Heart left ventricle (tissue), 13 donors: ENCODE measurements at regions not wholly inside any gene's neighbourhood (a gene's known extent, or its start where the extent isn't known, plus 50 kb on each side); places are given as distances from the start of the nearest gene placed in this dataset.

Source experiments
- CTCF ChIP-seq, 12 donors: fragments of 200-600 bp; sonication (generic) in 4 of 12; IDR thresholded peaks; one replicate each; pipeline versions ENCODE4 v1.5.0 to v1.8.0; 2018 to 2022; ENCODE audit warnings: antibody characterized with exemption in 12 of 12, mild to moderate bottlenecking in 5 of 12
- POLR2A ChIP-seq, 2 donors: fragments of 450-650 bp; IDR thresholded peaks; one replicate each; pipeline ENCODE4 v1.6.1; 2017; ENCODE audit warnings: antibody characterized with exemption in 2 of 2, mild to moderate bottlenecking in 2 of 2, moderate library complexity in 2 of 2
- donor health status: ischemic (EF 13 %, LVEDD 7.1; RV severe dilation, severe dysfunction).
- donor health status: DM: no; HTN: yes; CAD: no.
- donor health status: DM: no; HTN: no; CAD: no.
- donor health status: ischemic (EF 25% LVEDD 6.9; RV normal size, moderate dysfunction).
- donor health status: ischemic (EF 25% LVEDD 5.7; RV mildly dilated, moderate dysfunction).
- donor health status: ischemic (EF 35%, LVEDD 5.7; RV mildly dilated, moderate dysfunction).
- donor health status: nonischemic (EF 11% LVEDD 7.7; RV severe dilation, severe dysfunction).
- donor health status: DM: yes; HTN: yes; CAD: no.
- donor health status: PGD.
- donor health status: ischemic (EF 29% LVEDD 5.4; RV normal size, mild dysfunction).
- donor health status: nonischemic (EF 23%, LVEDD 6.1; RV moderate dilation, normal function).

- no peak for TF ChIP-seq CTCF (IDR thresholded peaks at IDR 0.05)
- TF ChIP-seq POLR2A (IDR thresholded peaks at IDR 0.05): no peak
Measured at GRCh38 chr2:191625446-191625845, 52.5 kb upstream of the NABP1 start.
